SK-N-MC (cell line): ENCODE measurements at regions not wholly inside any gene's neighbourhood (a gene's known extent, or its start where the extent isn't known, plus 50 kb on each side); places are given as distances from the start of the nearest gene placed in this dataset.

Experiments used
- DNase-seq: peaks from one replicate; pipeline ENCODE4 v3.0.0-alpha.2; 2011; ENCODE audit warnings: low read depth, low spot score
- H3K27ac ChIP-seq: fragments of 200-600 bp; sonication (generic); 2 replicates; pipeline ENCODE4 v1.5.1; 2016; ENCODE audit warnings: mixed run types
- H3K36me3 ChIP-seq: fragments of 200-600 bp; sonication (generic); 2 replicates; pipeline ENCODE4 v1.6.1; 2017; ENCODE audit warnings: antibody characterized with exemption, low read length, mixed read lengths; ENCODE audit not compliant: insufficient read depth
- H3K4me3 ChIP-seq: fragments of 200-600 bp; sonication (generic); 2 replicates; pipeline ENCODE4 v1.5.1; 2016
- H3K9ac ChIP-seq: fragments of 200-600 bp; sonication (generic); 2 replicates; pipeline ENCODE4 v1.8.0; 2017; ENCODE audit warnings: mixed run types, mixed read lengths; ENCODE audit not compliant: insufficient read length
- H3K9me3 ChIP-seq: fragments of 200-600 bp; sonication (generic); 2 replicates; pipeline ENCODE4 v1.6.1; 2017; ENCODE audit warnings: low read depth, mild to moderate bottlenecking, antibody characterized with exemption, low read length, moderate library complexity, mixed read lengths
- EZH2 ChIP-seq: fragments of 200-600 bp; sonication (generic); IDR thresholded peaks from one replicate; pipeline ENCODE4 v1.6.1; 2017; ENCODE audit warnings: antibody characterized with exemption
- FOXP2 ChIP-seq: optimal IDR thresholded peaks from 2 replicates; pipeline ENCODE3; 2011; ENCODE audit warnings: mild to moderate bottlenecking, moderate library complexity; ENCODE audit not compliant: insufficient read depth; ENCODE audit errors: extremely low read length, control extremely low read depth
- POLR2AphosphoS5 ChIP-seq: IDR thresholded peaks from 2 replicates; pipeline ENCODE4 v1.6.1; 2012; ENCODE audit warnings: mild to moderate bottlenecking, low read depth, low read length, borderline replicate concordance

DNA sequence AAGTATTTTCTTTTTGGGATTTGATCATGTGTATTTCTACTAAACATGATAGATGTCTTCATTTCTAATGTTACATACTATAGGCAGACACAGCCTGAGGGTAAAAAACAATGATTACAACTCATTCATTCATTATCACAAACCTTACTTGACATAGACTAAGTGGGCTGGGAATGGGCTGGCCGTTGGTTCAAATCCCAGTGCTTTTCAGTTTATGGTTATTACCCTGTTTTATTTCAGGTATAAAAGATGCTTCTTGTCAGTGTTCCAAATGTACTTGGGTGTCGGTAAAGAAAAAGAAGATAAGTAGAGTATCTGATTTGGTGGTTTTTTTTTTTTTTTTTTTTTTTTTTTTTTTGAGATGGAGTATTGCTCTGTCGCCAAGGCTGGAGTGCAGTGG lies 149.7 kb upstream of the ZFHX3 start:
- Histone ChIP-seq H3K4me3 (no peak overlapping the region), H3K36me3 (no peaks in the 10 kb centered on the region), H3K9me3 (no peaks in the 10 kb centered on the region), H3K9ac (no peak overlapping the region), H3K27ac (no peak overlapping the region)
- DNase-seq = no peak
- TF ChIP-seq EZH2 = no peak
- no peak for TF ChIP-seq POLR2AphosphoS5
- TF ChIP-seq FOXP2 = no peak

DNA sequence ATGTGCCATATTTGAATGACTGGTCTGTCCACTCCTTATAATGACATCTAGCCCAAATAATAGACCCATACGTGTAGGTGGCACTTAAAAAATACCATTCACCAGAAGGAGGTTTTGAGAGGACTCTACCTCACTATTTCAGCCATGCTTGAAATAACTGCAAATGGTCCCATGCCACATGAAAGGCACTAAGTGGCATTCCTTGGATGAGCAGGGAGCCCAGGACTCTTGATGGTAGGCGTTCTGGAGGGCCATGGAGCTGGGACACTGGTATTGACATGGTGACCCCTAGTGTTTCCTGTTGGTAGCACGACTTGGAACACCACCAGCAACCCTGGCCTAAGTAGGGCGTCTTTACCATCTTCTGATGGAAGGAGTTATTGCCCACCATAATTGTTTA lies 148.7 kb upstream of the ZFHX3 start:
- H3K36me3 ChIP-seq = no peaks in the 10 kb centered on the region
- no peak for TF ChIP-seq EZH2
- no peaks in the 10 kb centered on the region for H3K9me3 ChIP-seq
- no peak overlapping the region for H3K27ac ChIP-seq
- H3K9ac ChIP-seq = no peak overlapping the region
- no peak for DNase-seq
- no peak overlapping the region for H3K4me3 ChIP-seq

DNA sequence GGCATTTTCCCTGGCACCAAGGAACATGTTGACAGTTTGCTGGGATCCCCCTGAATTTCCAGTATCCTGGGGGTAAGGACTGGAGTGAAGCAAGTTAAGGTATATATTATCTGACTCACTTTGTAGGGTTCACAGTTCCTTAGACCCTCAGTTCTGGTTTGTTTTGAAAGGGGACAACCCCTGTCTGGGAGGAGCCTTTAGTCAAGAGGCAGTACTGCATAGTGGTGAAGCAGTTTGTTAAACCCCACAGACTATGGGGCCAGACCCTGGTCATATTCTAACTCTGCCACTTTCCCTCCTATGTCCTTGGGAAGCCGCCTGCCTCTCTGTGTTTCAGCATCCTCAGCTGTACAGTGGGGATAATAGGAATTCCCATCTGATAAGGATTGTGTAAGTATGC lies 145.5 kb upstream of the ZFHX3 start:
- no peaks in the 10 kb centered on the region for H3K36me3 ChIP-seq
- no peak overlapping the region for H3K27ac ChIP-seq
- DNase-seq = no peak
- TF ChIP-seq POLR2AphosphoS5 (no peak), EZH2 (no peak), FOXP2 (no peak)
- H3K9ac ChIP-seq = no peak overlapping the region
- no peak overlapping the region for H3K4me3 ChIP-seq
- no peaks in the 10 kb centered on the region for H3K9me3 ChIP-seq

DNA sequence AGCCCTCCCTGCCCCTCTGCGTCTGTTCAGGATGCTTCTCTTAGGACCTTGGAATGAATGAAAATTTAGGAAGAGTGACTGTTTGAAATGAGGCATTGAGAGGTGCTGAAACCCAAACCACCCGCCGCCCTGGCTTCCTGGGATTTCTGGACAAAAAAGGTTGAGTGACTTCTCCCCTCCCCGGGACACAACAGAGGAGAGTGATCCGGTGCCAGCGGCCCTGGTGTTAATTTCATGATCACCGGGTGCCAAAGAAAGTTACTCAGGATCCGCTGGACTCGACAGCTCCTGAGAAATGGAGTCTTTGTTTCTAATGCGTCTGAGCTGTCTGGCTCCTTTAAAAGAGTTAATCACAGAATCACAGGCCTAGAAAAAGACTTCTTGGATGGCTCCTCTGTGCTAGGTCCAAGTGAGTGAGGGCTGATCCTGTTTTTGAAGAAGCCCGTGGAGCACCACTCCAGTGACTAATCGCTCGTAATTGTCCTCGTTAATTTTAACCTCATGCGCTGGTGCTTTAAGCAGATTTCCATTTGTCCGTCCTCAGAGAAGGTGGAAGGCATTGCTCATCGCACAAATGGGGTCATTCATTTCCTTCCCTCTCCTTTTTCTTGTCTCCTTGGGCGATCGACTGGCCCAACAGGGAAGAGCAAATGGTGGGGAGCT lies 144.4 kb upstream of the ZFHX3 start:
- H3K27ac ChIP-seq = no peak overlapping the region

DNA sequence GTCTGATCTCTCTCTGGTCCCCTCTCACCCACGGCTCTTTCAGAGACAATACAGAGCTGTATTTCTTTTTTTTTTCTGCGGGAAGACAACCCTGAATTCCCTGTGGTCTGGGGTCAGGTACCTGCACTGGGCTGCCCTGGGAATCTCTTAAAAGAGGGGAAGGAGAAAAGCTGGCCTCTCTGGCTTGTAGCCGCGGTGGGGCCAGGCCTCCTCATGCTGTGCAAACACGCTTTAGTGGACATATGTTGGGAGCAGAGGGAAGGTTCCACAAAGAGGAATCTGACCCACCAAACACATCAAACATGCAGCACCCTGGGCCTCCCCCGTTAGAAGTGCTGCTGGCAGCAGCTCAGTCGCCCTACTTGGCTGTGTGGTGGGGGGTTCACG lies 143.7 kb upstream of the ZFHX3 start:
- no peak overlapping the region for H3K4me3 ChIP-seq
- TF ChIP-seq EZH2 (no peak), FOXP2 (no peak), POLR2AphosphoS5 (no peak)
- DNase-seq = no peak

More for the DNA sequence above, 144.4 kb upstream of the ZFHX3 start:
- Histone ChIP-seq H3K36me3 (no peaks in the 10 kb centered on the region), H3K9ac (no peak overlapping the region), H3K9me3 (no peaks in the 10 kb centered on the region), H3K4me3 (no peak overlapping the region)
- TF ChIP-seq EZH2 (no peak), FOXP2 (no peak), POLR2AphosphoS5 (no peak)
- DNase-seq = no peak

DNA sequence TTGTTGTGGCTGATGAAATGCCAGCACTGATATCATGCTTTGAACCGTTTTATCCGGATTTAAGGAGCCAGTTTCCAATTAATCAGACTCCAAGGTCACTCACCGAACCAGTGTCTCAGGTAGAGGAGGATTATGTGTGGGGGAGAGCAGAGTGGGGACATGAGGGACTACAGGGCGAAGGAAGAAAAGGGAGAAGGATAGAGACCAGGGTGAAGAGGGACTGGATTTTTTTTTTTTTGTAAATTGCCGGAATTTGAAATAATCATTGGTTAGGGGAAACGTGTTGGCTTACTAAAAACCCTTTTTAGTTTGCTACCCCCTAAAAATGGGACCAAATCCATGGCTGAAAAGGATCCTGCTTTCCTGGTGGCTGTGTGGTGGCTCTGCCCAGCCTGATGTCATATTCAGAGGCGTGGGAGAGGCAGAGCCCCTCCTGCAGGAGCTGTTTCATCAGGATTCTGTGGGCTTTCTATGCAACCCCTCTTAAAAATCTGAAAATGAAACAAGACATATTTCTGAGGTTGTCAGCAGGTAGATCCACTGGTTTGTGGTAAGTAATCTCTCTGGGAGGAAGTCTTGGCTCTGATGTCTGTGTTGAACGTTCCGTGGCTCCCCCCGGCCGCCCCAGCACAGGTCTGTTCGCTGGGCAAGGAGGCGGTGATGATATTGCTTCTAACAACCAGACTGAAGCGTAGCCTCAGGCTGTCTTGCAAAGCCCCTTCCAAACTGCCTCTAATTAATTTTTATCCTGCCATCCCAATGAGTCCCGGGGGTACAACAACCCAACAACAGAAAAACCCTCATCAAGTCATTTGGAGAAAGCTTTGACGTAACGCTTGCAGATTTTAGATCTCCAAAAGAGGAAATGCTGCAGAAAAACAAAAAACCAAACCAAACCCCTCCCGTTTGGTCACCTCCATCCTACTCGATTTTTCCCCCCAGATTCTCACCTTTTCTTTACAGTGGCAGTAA lies 143.0 kb upstream of the ZFHX3 start:
- Histone ChIP-seq H3K36me3 (no peaks in the 10 kb centered on the region), H3K27ac (no peak overlapping the region), H3K9me3 (no peaks in the 10 kb centered on the region), H3K4me3 (no peak overlapping the region), H3K9ac (no peak overlapping the region)
- no peak for DNase-seq
- TF ChIP-seq FOXP2 = no peak

More for the DNA sequence above, 143.7 kb upstream of the ZFHX3 start:
- Histone ChIP-seq H3K9me3 (no peaks in the 10 kb centered on the region), H3K9ac (no peak overlapping the region), H3K27ac (no peak overlapping the region), H3K36me3 (no peaks in the 10 kb centered on the region)

DNA sequence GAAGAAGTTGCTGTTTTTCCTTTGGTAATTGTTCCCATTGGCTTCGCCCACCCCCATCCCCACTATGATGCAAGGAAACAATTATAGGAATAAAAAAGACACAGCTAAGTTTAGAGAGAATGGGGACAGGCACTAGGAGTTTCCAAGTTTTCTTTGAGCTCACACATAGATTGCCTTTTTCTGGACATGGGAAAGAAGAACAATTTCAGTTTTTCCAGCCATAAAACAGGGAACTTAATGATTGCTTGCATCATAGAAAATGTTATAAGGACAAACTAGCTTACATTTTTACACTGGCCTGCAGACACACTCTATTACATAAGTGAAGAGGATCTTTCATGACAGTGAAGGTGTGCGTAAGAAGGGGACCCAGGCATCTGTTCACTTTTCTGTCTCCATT lies 142.3 kb upstream of the ZFHX3 start:
- TF ChIP-seq EZH2 (no peak), FOXP2 (no peak)
- Histone ChIP-seq H3K4me3 (no peak overlapping the region), H3K9ac (no peak overlapping the region), H3K36me3 (no peaks in the 10 kb centered on the region), H3K9me3 (no peaks in the 10 kb centered on the region), H3K27ac (no peak overlapping the region)
- DNase-seq = no peak

DNA sequence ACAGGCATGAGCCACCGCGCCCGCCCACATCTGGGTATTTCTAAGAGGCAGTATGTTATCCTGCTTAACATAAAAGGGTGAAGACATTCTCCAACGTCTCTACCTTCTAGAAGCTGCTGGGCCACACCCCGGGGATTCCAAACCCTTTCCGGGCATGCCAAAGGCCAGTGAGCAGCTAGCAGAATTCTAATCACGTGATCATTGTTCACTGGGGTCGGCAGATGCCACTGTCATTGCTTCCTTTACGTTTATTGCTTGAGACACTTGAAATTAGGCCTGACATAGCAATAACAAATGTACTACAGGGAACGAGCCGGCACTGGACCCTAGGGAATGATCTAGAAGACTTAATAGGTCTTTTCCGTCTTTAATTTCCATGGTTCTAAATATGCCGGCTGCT lies 141.2 kb upstream of the ZFHX3 start:
- Histone ChIP-seq H3K36me3 (no peaks in the 10 kb centered on the region), H3K9me3 (no peaks in the 10 kb centered on the region), H3K4me3 (no peak overlapping the region), H3K9ac (no peak overlapping the region), H3K27ac (no peak overlapping the region)
- no peak for TF ChIP-seq EZH2
- no peak for TF ChIP-seq POLR2AphosphoS5
- no peak for TF ChIP-seq FOXP2
- no peak for DNase-seq
